ENCODE measurements at regions not wholly inside any gene's neighbourhood (a gene's known extent, or its start where the extent isn't known, plus 50 kb on each side); places are given as distances from the start of the nearest gene placed in this dataset.

- no peaks in the 10 kb centered on the region for H3K36me3 ChIP-seq (ENCODE audit: low read depth, low read length)
- H3K27ac ChIP-seq (ENCODE audit: low read length): no peak overlapping the region
- intact Hi-C loops (cut with micrococcal nuclease): no loop called here
- no peak overlapping the region for H3K4me2 ChIP-seq (ENCODE audit: low read length)
- no peak overlapping the region for H3K4me3 ChIP-seq (ENCODE audit: low read length)
- H3K79me2 ChIP-seq (ENCODE audit: low read length): no peaks in the 10 kb centered on the region
- H3K9me3 ChIP-seq (ENCODE audit: low read length): peaks cover 17% of the 10 kb centered on the region
- TF ChIP-seq EZH2phosphoT487 (IDR thresholded peaks at IDR 0.05; ENCODE audit: borderline replicate concordance, low read length) (no peak), CTCF (conservative IDR thresholded peaks at IDR 0.05; ENCODE audit: low read depth, low read length) (no peak), EZH2 (IDR thresholded peaks at IDR 0.05; ENCODE audit: low read length, unreplicated experiment) (no peak)
- POLR2A ChIA-PET (ENCODE audit: unreplicated experiment): no interaction called here
- H3K4me1 ChIP-seq (ENCODE audit: insufficient read depth, low read length): no peaks in the 10 kb centered on the region
- no peak overlapping the region for H3K9ac ChIP-seq (ENCODE audit: low read length)
- no peak for DNase-seq
- no TSS peak for BruUV-seq (replicated peaks)
- no peak overlapping the region for H2AFZ ChIP-seq (ENCODE audit: low read length)
- H3K27me3 ChIP-seq (ENCODE audit: low read length): peaks cover 32% of the 10 kb centered on the region
- CTCF ChIA-PET: no interaction called here
- no peaks in the 10 kb centered on the region for H3F3A ChIP-seq (ENCODE audit: low read length, unreplicated experiment)
- no peaks in the 10 kb centered on the region for H3K9me2 ChIP-seq (replicated peaks; ENCODE audit: low read length)
- no peaks in the 10 kb centered on the region for H4K20me1 ChIP-seq (ENCODE audit: low read length)
- ATAC-seq: no peak
Measured at GRCh38 chr17:77665833-77666232, 292.7 kb upstream of the TNRC6C start.

- POLR2A ChIA-PET (ENCODE audit: unreplicated experiment): no interaction called here
- no TSS peak for BruUV-seq (replicated peaks)
- Histone ChIP-seq H3F3A (ENCODE audit: low read length, unreplicated experiment) (no peaks in the 10 kb centered on the region), H4K20me1 (ENCODE audit: low read length) (no peaks in the 10 kb centered on the region), H3K4me1 (ENCODE audit: insufficient read depth, low read length) (no peaks in the 10 kb centered on the region), H3K27me3 (ENCODE audit: low read length) (peaks cover 28% of the 10 kb centered on the region), H3K4me3 (ENCODE audit: low read length) (no peak overlapping the region), H3K79me2 (ENCODE audit: low read length) (no peaks in the 10 kb centered on the region), H3K36me3 (ENCODE audit: low read depth, low read length) (no peaks in the 10 kb centered on the region), H3K9me2 (replicated peaks; ENCODE audit: low read length) (no peaks in the 10 kb centered on the region), H3K27ac (ENCODE audit: low read length) (no peak overlapping the region), H2AFZ (ENCODE audit: low read length) (no peak overlapping the region), H3K9me3 (ENCODE audit: low read length) (peaks cover 17% of the 10 kb centered on the region), H3K9ac (ENCODE audit: low read length) (no peak overlapping the region), H3K4me2 (ENCODE audit: low read length) (no peak overlapping the region)
- ATAC-seq: no peak
- CTCF ChIA-PET: no interaction called here
- DNase-seq: no peak
- no peak for TF ChIP-seq CTCF (conservative IDR thresholded peaks at IDR 0.05; ENCODE audit: low read depth, low read length)
- TF ChIP-seq EZH2 (IDR thresholded peaks at IDR 0.05; ENCODE audit: low read length, unreplicated experiment): no peak
- TF ChIP-seq EZH2phosphoT487 (IDR thresholded peaks at IDR 0.05; ENCODE audit: borderline replicate concordance, low read length): no peak
- intact Hi-C loops (cut with micrococcal nuclease): no loop called here
Measured at GRCh38 chr17:77666462-77666861, 292.0 kb upstream of the TNRC6C start.

GRCh38 chr17:77666881-77667395 is 291.6 kb upstream of the TNRC6C start:
- H3K27me3 ChIP-seq (ENCODE audit: low read length): peaks cover 32% of the 10 kb centered on the region
- H3F3A ChIP-seq (ENCODE audit: low read length, unreplicated experiment): no peaks in the 10 kb centered on the region
- no peak for TF ChIP-seq EZH2 (IDR thresholded peaks at IDR 0.05; ENCODE audit: low read length, unreplicated experiment)
- TF ChIP-seq CTCF (conservative IDR thresholded peaks at IDR 0.05; ENCODE audit: low read depth, low read length): no peak
- TF ChIP-seq EZH2phosphoT487 (IDR thresholded peaks at IDR 0.05; ENCODE audit: borderline replicate concordance, low read length): no peak
- ATAC-seq (no peak), DNase-seq (no peak)
- intact Hi-C loops (cut with micrococcal nuclease): no loop called here
- POLR2A ChIA-PET (ENCODE audit: unreplicated experiment): no interaction called here
- H3K36me3 ChIP-seq (ENCODE audit: low read depth, low read length): no peaks in the 10 kb centered on the region
- H3K9ac ChIP-seq (ENCODE audit: low read length): no peak overlapping the region
- no peak overlapping the region for H3K27ac ChIP-seq (ENCODE audit: low read length)
- CTCF ChIA-PET: no interaction called here
- H3K4me2 ChIP-seq (ENCODE audit: low read length): no peak overlapping the region
- H3K4me3 ChIP-seq (ENCODE audit: low read length): no peak overlapping the region
- no peaks in the 10 kb centered on the region for H4K20me1 ChIP-seq (ENCODE audit: low read length)
- no peaks in the 10 kb centered on the region for H3K79me2 ChIP-seq (ENCODE audit: low read length)
- no peak overlapping the region for H2AFZ ChIP-seq (ENCODE audit: low read length)
- no TSS peak for BruUV-seq (replicated peaks)
- no peaks in the 10 kb centered on the region for H3K9me2 ChIP-seq (replicated peaks; ENCODE audit: low read length)
- H3K4me1 ChIP-seq (ENCODE audit: insufficient read depth, low read length): no peaks in the 10 kb centered on the region
- H3K9me3 ChIP-seq (ENCODE audit: low read length): peaks cover 17% of the 10 kb centered on the region

All from PC-3 (cell line).